HG02840 (cell line): ENCODE measurements at regions not wholly inside any gene's neighbourhood (a gene's known extent, or its start where the extent isn't known, plus 50 kb on each side); places are given as distances from the start of the nearest gene placed in this dataset.

Experiments
- ATAC-seq: cut with Tn5 transposase; IDR thresholded peaks from one replicate; pipeline ENCODE4 v1.9.1; 2021; ENCODE audit warnings: mild to moderate bottlenecking, moderate library complexity, moderate number of reproducible peaks; ENCODE audit not compliant: unreplicated experiment, low FRiP score

- no peak for ATAC-seq
Observed at GRCh38 chr10:84075226-84076046, 63.9 kb upstream of the GHITM start.

- ATAC-seq, result no peak
Observed at GRCh38 chr10:84076047-84076388, 63.3 kb upstream of the GHITM start.

- ATAC-seq, result no peak
Observed at GRCh38 chr10:84076540-84077195, 62.6 kb upstream of the GHITM start.

- no peak for ATAC-seq
Observed at GRCh38 chr10:84077768-84078167, 61.5 kb upstream of the GHITM start.

GRCh38 chr10:84078771-84079170 is 60.5 kb upstream of the GHITM start:
- ATAC-seq, result no peak

- no peak for ATAC-seq
Observed at GRCh38 chr10:84084342-84084741, 55.0 kb upstream of the GHITM start.

GRCh38 chr10:84087202-84087601 is 52.1 kb upstream of the GHITM start:
- no peak for ATAC-seq

- no peak for ATAC-seq
Observed at GRCh38 chr10:84088626-84089025, 50.7 kb upstream of the GHITM start.

- no peak for ATAC-seq
Observed at GRCh38 chr10:84089162-84089561, 50.1 kb upstream of the GHITM start.
